C4-2B (cell line): ENCODE measurements at regions not wholly inside any gene's neighbourhood (a gene's known extent, or its start where the extent isn't known, plus 50 kb on each side); places are given as distances from the start of the nearest gene placed in this dataset.

ENCODE experiments used
- CTCF ChIP-seq: fragments of 450-650 bp; conservative IDR thresholded peaks from 2 replicates; pipeline ENCODE4 v1.5.1; 2017; ENCODE audit warnings: mild to moderate bottlenecking
- ZFX ChIP-seq: fragments of 450-650 bp; IDR thresholded peaks from 2 replicates; pipeline ENCODE4 v1.6.1; 2017

GRCh38 chr11:119807402-119807801, 78.4 kb upstream of the NECTIN1 start:
- TF ChIP-seq CTCF (no peak), ZFX (no peak)
